ENCODE measurements at regions not wholly inside any gene's neighbourhood (a gene's known extent, or its start where the extent isn't known, plus 50 kb on each side); places are given as distances from the start of the nearest gene placed in this dataset.
"Not testable (repeated sequence)": the region's sequence is repeated elsewhere in the genome, so short reads cannot be mapped to it uniquely, and the experiment has no call there.

GRCh38 chr15:24150542-24150941, 463.4 kb upstream of the NDN start:
- no peak for DNase-seq (ENCODE audit: low read depth in 3 of 3)

GRCh38 chr15:24158306-24158705, 471.2 kb upstream of the NDN start:
- not testable (repeated sequence) for DNase-seq (ENCODE audit: low read depth in 3 of 3)

- not testable (repeated sequence) for DNase-seq (ENCODE audit: low read depth in 3 of 3)
These were observed 478.4 kb upstream of the NDN start for GRCh38 chr15:24165512-24165911.

- DNase-seq (ENCODE audit: low read depth in 3 of 3) = not testable (repeated sequence)
These were observed 473.3 kb upstream of the NPAP1 start for GRCh38 chr15:24202297-24202696.

- not testable (repeated sequence) for DNase-seq (ENCODE audit: low read depth in 3 of 3)
These were observed 463.7 kb upstream of the NPAP1 start for GRCh38 chr15:24211742-24212476.

- no peak for DNase-seq (ENCODE audit: low read depth in 3 of 3)
These were observed 451.8 kb upstream of the NPAP1 start for GRCh38 chr15:24223739-24224138.

GRCh38 chr15:24224161-24224560, 451.4 kb upstream of the NPAP1 start:
- no peak for DNase-seq (ENCODE audit: low read depth in 3 of 3)

- DNase-seq (ENCODE audit: low read depth in 3 of 3) = not testable (repeated sequence)
These were observed 446.7 kb upstream of the NPAP1 start for GRCh38 chr15:24228922-24229321.

- not testable (repeated sequence) for DNase-seq (ENCODE audit: low read depth in 3 of 3)
These were observed 442.4 kb upstream of the NPAP1 start for GRCh38 chr15:24233134-24233533.

- DNase-seq (ENCODE audit: low read depth in 3 of 3) = not testable (repeated sequence)
These were observed 435.0 kb upstream of the NPAP1 start for GRCh38 chr15:24240580-24240979.

- DNase-seq (ENCODE audit: low read depth in 3 of 3) = not testable (repeated sequence)
These were observed 416.5 kb upstream of the NPAP1 start for GRCh38 chr15:24259106-24259505.

- DNase-seq (ENCODE audit: low read depth in 3 of 3) = not testable (repeated sequence)
These were observed 415.2 kb upstream of the NPAP1 start for GRCh38 chr15:24260407-24260806.

GRCh38 chr15:24260854-24261253, 414.7 kb upstream of the NPAP1 start:
- not testable (repeated sequence) for DNase-seq (ENCODE audit: low read depth in 3 of 3)

GRCh38 chr15:24268536-24269165, 406.9 kb upstream of the NPAP1 start:
- not testable (repeated sequence) for DNase-seq (ENCODE audit: low read depth in 3 of 3)

GRCh38 chr15:24269166-24269571, 406.4 kb upstream of the NPAP1 start:
- no peak for DNase-seq (ENCODE audit: low read depth in 3 of 3)

GRCh38 chr15:24269923-24270322, 405.7 kb upstream of the NPAP1 start:
- DNase-seq (ENCODE audit: low read depth in 3 of 3) = no peak

- not testable (repeated sequence) for DNase-seq (ENCODE audit: low read depth in 3 of 3)
These were observed 403.9 kb upstream of the NPAP1 start for GRCh38 chr15:24271496-24272244.

GRCh38 chr15:24292837-24293236, 382.7 kb upstream of the NPAP1 start:
- no peak for DNase-seq (ENCODE audit: low read depth in 3 of 3)

GRCh38 chr15:24300804-24301368, 374.7 kb upstream of the NPAP1 start:
- not testable (repeated sequence) for DNase-seq (ENCODE audit: low read depth in 3 of 3)

- DNase-seq (ENCODE audit: low read depth in 3 of 3) = not testable (repeated sequence)
These were observed 373.6 kb upstream of the NPAP1 start for GRCh38 chr15:24301999-24302398.

GRCh38 chr15:24304747-24305146, 370.8 kb upstream of the NPAP1 start:
- DNase-seq (ENCODE audit: low read depth in 3 of 3) = not testable (repeated sequence)

- DNase-seq (ENCODE audit: low read depth in 3 of 3) = not testable (repeated sequence)
These were observed 369.9 kb upstream of the NPAP1 start for GRCh38 chr15:24305643-24306042.

Data from stimulated activated CD4-positive, alpha-beta T cell treated with anti-CD3 and anti-CD28 coated beads, TNF-alpha, amount 100 ng/mL, for 48 hours (primary cell).